ENCODE measurements at regions not wholly inside any gene's neighbourhood (a gene's known extent, or its start where the extent isn't known, plus 50 kb on each side); places are given as distances from the start of the nearest gene placed in this dataset.

GRCh38 chr2:12207491-12207890 is 461.1 kb downstream of the LPIN1 start:
- no peak for DNase-seq (ENCODE audit: low read depth)

DNA sequence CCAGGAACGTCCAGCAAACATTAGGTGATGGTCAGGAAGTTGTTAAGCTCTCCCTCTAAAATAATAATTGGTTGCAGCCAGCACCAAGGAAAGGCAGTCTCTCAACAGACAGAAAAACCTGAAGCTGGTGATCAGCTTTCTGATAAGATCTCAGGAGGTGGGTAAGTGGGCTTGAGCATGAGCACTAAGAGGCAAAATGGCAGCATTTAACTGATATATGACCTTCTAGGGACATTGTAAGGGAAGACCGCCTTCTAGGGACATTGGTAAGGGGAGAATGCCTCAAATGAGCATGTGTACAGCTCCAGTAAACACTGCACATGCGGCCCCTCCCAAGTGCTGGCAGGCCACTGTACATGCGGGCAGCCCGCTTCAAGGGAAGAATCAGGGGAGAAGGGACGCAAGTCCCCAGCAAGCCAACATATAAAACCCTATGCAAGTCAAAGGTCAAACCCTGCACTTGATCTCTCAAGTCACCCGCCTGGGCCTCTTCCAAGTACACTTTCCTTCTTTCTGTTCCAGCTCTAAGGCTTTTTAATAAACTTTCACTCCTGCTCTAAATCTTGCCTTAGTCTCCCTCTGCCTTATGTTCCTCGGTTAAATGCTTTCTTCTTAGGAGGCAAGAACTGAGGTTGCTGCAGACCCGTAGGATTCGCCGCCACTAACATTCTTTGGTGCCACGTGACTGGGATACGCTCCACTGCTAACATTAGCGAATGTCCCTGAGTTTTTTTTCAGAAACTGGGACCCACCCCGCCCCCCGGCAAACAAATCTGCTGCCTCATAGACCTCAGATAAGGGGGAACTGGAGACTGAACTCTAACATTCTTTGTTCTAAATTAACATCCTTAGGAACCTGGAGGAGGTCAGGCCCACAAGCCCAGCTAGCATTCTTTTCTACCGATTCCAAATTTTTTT is 463.8 kb downstream of the LPIN1 start:
- no peak for DNase-seq (ENCODE audit: low read depth)

GRCh38 chr2:12211326-12212175 is 465.1 kb downstream of the LPIN1 start:
- DNase-seq (ENCODE audit: low read depth): no peak

- no peak for DNase-seq (ENCODE audit: low read depth)
These were observed 466.6 kb downstream of the LPIN1 start for GRCh38 chr2:12212841-12213597.

DNA sequence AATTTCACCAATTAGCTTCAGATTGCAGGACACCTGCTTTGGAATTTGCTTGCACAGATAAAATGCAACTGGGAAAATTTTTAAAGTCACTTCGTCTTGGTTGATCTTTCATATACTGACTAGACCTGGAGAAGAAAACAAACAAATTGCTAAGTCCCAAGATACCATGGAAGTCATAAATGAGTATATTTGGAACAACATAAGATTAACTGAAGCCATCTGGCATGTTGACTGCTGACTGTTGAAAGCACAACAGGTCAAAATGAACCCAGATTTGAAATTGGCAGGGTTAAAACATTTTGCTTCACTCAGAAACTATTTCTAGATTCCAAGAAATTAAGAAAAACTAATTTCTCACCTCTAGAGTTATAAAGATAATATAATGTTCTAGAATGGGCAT is 470.7 kb downstream of the LPIN1 start:
- no peak for DNase-seq (ENCODE audit: low read depth)

- no peak for DNase-seq (ENCODE audit: low read depth)
These were observed 473.3 kb downstream of the LPIN1 start for GRCh38 chr2:12219761-12220160.

DNA sequence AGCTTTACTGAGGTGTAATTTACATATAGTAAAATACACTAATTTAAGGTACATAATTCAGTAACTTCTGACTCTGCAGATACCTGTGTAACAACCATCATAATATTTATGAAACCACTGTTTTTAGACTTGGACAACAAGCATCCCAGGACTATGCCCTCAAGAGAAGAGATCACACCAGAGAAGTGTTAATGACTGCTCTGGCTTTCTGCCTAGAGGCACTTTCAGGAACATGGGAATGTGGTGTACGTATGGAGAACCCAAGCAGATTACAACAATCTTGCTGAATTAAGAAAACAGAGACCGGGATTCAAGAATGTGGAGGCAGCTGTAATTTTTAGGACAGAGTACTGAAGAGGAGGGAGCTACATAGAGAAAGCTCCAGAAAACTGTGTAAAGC is 475.2 kb downstream of the LPIN1 start:
- DNase-seq (ENCODE audit: low read depth): no peak

GRCh38 chr2:12222554-12222953 is 476.1 kb downstream of the LPIN1 start:
- no peak for DNase-seq (ENCODE audit: low read depth)

GRCh38 chr2:12223732-12224131 is 477.3 kb downstream of the LPIN1 start:
- no peak for DNase-seq (ENCODE audit: low read depth)

DNA sequence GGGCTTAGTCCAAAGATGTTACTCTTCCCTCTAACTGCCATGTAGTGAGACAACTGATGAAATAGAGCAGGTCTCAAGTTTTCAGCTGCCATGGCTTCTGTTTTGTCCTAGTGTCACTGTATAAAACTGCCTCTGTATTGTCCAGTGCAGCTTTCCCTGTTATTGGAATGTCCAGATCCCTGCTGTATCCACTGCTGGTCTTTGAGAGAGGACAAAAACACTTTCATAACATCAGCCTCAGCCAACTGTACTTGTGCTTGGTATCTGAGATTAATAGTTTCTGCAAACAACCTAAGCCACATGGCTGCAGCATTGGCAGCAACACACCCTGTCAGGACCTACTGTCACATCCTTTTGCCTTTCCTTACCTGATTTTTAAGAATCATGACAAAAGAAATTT is 480.2 kb downstream of the LPIN1 start:
- DNase-seq (ENCODE audit: low read depth): no peak

DNA sequence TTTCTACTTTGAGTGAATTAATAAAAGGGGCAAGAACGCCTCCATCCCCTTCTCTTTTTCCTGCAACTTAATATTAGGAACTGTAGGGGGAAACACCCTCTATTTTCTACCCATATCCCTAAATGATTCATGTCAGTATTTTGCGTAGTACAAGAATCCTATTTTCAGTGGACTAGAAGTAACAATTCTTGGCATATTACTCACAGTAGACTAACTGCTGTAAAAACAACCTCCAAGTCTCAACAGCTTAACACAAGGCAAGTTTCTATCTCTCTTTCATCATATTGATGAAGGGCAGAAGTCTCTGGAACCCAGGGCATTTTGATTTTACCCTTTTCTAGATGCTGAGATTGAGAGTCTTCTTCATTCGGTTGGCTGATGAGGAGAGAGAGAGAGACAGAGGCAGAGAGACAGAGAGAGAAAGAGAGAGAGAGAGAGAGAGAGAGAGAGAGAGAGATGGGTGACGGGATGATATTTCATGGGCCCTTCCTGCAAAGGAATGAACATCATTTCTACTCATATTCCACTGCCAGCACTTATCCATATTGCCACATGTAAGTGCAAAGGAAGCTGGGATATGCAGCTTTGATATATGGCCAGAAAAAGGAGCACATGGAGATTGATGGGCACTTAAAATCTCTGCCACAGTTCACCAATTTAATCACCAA is 481.6 kb downstream of the LPIN1 start:
- DNase-seq (ENCODE audit: low read depth): no peak

- DNase-seq (ENCODE audit: low read depth): no peak
These were observed 484.9 kb downstream of the LPIN1 start for GRCh38 chr2:12231288-12231687.

- DNase-seq (ENCODE audit: low read depth): no peak
These were observed 483.9 kb upstream of the TRIB2 start for GRCh38 chr2:12232876-12233275.

DNA sequence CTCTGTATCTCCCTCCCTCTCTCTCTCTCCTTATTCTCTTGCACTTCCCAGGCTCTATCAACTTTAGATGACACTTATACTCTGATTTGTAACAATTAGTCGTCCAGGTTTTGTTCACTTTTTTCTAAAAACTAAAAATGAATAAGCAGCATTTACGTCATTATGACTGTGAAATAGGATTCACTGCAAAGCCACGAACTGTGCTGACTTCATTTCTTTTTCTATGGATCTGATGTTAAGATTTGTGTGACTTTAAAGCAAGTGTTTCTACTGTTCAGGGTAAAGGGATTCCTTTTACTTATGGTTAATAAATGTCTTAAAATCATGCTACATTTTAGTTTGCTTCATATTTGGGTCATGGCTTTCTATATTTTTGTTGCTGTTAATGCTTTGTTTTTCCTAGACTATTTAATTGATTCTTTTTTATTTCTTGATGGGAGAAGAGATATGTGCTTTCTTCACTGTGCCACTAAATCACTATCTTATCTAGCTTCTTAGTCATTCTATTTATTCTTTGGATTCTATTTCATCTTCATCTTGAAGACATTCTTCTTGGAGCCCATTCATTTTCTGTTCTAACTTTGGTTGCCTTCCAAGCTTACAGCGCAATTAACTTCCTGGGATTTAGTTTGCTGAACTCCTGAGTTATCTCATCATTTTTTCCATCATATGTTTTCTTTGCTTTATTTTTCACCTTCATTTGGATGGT is 480.4 kb upstream of the TRIB2 start:
- DNase-seq (ENCODE audit: low read depth): no peak

GRCh38 chr2:12240206-12240605 is 476.5 kb upstream of the TRIB2 start:
- no peak for DNase-seq (ENCODE audit: low read depth)

DNA sequence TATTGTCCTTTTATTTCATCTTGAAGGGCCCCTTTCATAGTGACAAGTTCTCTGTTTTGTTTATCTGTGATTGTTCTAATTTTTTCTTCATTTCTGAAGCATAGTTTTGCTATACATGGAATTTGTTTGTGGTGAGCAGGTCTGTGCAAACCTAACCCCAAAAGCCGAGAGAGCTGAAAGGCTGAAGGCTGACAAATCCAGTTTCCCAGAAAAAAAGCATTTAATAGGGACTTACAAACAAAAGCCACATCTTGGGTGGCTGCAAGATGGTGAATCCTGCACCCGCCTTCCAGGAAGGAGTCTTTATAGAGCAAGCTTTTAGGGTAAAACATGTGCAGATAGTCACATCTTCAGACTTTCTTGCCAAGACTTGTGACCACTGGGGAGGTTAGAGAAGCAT is 473.4 kb upstream of the TRIB2 start:
- no peak for DNase-seq (ENCODE audit: low read depth)

GRCh38 chr2:12244070-12244469 is 472.7 kb upstream of the TRIB2 start:
- DNase-seq (ENCODE audit: low read depth): no peak

GRCh38 chr2:12251121-12251520 is 465.6 kb upstream of the TRIB2 start:
- no peak for DNase-seq (ENCODE audit: low read depth)

DNA sequence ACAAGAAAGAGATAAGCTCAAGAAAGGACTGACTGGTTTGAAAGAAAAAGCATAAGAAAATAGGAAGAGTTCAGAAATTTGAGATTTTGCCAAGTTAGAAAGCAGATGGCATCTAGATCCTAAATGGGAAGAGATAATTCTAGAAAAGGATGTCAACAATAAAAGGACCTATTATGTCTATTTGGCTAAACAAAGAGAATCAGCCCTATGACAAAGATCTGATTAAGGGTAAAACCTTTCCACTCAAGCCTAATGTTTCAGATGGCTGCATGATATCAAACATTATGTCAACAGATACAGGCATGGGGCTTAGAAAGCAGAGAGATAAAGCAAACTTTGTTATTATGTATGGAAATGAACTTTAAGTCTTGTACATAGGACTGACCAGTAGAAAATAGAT is 465.0 kb upstream of the TRIB2 start:
- DNase-seq (ENCODE audit: low read depth): no peak

DNA sequence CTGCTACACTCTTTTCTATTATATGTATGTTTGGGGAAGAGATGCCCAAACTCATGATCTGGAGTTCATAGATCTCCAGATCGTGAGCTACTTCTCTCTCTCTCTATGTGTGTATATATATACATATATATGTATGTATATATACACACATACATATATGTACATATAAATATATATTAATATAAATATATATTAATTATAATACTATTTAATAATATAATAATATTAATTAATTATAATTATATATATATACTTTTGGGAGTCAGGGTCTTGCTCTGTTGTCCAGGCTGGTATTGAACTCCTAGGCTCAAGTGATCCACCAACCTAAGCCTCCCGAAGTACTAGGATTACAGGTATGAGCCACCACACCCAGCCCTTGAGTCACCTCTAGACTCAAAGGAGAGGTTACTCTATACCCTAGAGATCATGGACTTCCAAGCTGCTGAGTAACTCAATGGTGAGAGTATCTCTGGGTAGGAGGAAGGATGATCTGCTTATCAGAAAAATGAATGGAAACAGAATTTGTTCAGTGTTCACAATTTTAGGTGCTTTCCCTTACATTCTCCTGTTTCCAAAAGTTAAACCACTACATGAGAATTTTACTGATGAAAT is 463.5 kb upstream of the TRIB2 start:
- DNase-seq (ENCODE audit: low read depth): no peak
